D721Med (cell line): ENCODE measurements at regions not wholly inside any gene's neighbourhood (a gene's known extent, or its start where the extent isn't known, plus 50 kb on each side); places are given as distances from the start of the nearest gene placed in this dataset.

Experiments used
- DNase-seq: peaks from one replicate; pipeline ENCODE4 v3.0.0; 2011; ENCODE audit warnings: low spot score; ENCODE audit not compliant: insufficient read length
- FAIRE-seq: peaks from 2 replicates; lab custom pipeline; 2011; peaks lifted over from hg19 to GRCh38; lab: Jason Lieb, UNC
- TF ChIP-seq, protein P1 (sequence below): IDR thresholded peaks from 2 replicates; pipeline ENCODE4 v1.5.1; 2012; ENCODE audit warnings: mild to moderate bottlenecking, control low read depth; ENCODE audit not compliant: insufficient read depth; ENCODE audit errors: missing control alignments

DNA sequence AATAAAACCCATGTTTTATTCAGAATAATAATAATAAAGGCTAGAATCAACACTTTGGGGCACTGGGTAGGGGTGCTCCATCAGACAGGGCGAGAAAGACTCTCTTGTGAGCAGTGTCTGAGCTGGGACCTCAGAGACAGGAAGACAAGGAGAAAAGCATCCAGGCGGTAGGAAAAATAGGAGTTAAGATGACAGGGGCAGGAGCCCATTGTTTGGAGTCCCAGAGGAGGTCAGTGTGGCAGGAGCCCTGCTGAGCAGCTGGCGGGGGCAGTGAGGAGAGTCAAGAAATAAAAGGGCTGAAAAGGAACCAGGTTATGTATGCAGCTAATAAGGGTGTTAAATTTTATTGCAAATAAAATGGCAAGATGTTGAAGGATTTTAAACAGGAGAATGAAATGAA lies 457.4 kb downstream of the FBXO15 start:
- FAIRE-seq (no peak), DNase-seq (no peak)
- TF ChIP-seq, protein P1, sequence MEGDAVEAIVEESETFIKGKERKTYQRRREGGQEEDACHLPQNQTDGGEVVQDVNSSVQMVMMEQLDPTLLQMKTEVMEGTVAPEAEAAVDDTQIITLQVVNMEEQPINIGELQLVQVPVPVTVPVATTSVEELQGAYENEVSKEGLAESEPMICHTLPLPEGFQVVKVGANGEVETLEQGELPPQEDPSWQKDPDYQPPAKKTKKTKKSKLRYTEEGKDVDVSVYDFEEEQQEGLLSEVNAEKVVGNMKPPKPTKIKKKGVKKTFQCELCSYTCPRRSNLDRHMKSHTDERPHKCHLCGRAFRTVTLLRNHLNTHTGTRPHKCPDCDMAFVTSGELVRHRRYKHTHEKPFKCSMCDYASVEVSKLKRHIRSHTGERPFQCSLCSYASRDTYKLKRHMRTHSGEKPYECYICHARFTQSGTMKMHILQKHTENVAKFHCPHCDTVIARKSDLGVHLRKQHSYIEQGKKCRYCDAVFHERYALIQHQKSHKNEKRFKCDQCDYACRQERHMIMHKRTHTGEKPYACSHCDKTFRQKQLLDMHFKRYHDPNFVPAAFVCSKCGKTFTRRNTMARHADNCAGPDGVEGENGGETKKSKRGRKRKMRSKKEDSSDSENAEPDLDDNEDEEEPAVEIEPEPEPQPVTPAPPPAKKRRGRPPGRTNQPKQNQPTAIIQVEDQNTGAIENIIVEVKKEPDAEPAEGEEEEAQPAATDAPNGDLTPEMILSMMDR = no peak

DNA sequence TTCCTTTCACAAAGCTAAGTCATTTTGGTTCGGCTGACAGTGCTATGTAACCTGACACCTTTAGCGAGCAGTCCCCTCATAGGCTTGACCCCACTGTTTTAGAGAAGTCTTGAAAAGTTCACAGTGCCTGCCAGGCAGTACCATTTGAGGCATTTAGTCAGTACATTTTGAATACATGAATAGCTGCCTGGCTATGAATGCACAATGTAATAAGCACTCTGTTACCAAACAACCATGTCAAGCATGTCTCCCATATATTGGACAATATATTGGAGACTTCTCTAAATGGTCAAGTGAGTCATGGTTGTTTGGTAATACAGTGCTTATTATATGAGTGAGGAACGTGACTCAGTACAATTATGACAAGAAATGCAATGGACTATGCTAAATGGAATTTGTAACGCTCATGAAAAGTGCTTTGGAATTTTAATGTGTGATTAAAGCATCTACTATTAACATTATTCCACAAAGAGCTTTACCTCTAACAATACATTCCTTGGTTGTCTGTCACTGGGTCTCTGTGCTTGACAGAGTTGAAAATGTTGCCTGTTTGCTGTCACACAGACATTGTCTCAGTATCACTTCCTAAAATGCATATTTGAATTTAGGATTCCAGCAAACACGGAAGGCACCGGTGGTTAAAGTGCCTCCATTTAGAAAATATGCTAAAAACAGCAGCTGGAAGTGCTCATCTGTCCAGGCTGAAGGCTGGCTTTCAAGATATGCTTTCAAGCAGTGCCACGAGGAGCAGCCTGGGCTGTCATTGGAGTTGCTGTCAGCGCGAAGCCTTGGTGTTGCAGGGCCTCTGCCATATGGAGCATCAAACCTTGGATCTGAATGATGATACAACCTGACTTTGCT lies 458.6 kb downstream of the FBXO15 start:
- peak; percentile 92 for FAIRE-seq
- TF ChIP-seq, protein P1 = no peak
- DNase-seq = no peak

DNA sequence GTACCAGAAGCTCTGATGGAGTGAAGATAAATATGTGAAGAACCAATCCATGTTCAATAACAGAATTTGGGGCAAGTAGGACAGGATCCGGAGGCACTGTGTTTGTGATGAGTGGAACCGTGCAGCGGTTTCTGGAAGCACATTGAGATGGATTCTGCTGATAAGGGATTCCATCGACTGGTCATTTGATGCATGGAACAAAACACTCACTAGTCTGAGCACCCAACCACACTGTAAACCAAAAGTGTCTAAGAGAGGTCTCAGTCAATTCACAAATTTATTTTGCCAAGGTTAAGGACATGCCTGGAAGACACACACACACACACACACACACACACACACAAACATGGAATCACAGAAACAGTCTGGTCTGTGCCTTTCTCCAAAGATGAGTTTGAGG lies 459.5 kb downstream of the FBXO15 start:
- TF ChIP-seq, protein P1 = no peak
- no peak for FAIRE-seq

DNA sequence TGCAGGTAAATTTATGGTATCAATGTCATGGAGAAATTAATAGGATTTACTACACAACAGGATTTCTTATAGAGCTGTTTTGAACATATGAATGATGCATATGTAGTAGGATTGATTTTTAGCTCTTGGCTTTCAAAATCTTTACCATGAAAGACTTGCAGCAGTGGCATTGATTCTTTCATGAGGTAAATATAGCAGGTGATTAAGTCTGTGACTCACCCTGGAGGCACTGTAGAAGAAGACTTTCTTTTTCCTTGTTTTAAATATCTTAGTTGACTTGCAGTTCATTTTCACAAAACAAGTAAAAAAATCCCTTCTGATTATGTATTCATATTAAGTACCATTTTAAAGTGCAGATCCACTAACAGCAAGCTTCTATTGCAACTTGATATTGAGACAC lies 463.0 kb downstream of the FBXO15 start:
- TF ChIP-seq, protein P1 = no peak
- DNase-seq = no peak
- FAIRE-seq = peak; percentile 98

More for the DNA sequence above, 459.5 kb downstream of the FBXO15 start:
- no peak for DNase-seq

DNA sequence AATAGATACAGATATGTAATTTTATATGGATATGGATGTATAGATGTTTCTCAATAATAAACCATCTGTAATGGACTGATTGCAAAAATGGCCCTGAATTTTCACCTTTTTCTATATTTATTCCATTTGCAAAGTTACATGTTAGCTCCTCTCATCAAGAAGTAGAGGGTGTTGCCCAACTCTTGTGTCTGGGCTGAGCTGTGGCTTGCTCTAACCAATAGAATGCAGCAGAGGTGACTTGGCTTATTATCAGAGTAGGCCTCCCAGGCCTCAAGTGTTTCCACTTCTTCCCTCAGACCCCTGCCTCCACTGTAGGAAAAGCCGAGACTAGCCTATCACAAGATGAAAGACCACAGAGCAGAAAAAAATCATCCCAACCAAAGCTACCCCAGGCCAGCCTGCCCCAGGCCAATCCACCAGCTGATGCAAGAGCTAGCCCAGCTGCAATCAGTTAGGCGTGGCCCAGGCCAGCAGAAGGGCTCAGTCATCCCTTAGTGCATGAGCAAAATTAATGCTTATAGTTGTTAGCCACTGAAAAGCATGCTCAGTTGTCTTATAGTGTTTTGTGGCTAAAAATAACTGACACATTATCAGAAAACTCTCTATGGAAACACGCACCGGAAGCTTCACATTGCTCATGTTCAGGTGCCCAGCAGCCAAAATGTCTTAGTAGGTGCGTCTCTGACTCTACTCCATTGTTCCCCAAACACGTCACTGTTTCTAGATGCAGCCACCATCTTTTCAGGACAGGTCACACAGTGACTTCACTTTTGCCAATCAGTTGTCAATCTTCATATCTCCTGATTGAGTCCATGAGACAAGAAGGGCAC lies 464.0 kb downstream of the FBXO15 start:
- TF ChIP-seq, protein P1 = no peak

DNA sequence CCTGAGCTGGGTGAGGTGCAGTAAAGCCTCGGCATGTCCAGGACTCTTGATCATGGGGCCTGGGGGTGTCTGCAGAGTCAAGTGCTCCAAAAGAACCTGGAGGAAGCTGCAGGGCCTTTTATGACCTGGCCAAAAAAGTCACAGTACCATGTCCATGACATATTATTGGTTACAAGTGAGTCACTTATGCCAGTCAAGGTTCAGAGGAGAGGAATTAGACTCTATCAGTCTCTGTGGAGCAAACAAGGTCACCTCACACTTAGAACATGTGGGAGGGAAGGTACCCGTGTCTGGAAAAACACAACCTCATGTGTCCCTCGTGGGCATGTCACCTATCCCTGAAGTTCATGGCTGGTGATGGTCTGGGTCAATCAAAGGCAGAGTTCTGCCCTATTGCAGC lies 465.7 kb downstream of the FBXO15 start:
- no peak for DNase-seq
- no peak for FAIRE-seq
- TF ChIP-seq, protein P1 = no peak

More for the DNA sequence above, 464.0 kb downstream of the FBXO15 start:
- no peak for DNase-seq
- FAIRE-seq = no peak

DNA sequence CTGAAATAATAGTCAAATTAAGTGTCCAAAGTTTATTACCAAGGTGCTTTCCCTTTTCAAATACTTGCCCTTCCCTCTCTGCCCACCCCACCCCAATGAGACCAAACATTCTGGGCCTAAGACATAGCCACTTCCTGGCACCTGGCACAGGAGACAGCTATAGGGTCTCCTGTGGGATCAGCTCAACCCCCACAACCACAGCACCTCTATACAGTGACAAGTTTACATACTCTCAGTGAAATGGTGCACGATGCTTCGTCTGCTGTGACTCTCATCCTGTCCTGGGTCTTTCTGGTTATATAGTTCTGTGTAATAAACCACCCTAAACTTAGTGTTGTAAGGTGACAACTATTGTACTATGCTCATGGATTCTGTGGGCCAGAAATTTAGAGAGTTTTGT lies 466.2 kb downstream of the FBXO15 start:
- TF ChIP-seq, protein P1 = no peak
- DNase-seq (no peak), FAIRE-seq (no peak)
